Naive thymus-derived CD4-positive, alpha-beta T cell (primary cell): ENCODE measurements at regions not wholly inside any gene's neighbourhood (a gene's known extent, or its start where the extent isn't known, plus 50 kb on each side); places are given as distances from the start of the nearest gene placed in this dataset.

Experiments used
- ATAC-seq: fragments of 150-1000 bp; cut with Tn5 transposase; 2 replicates; pipeline ENCODE4 v1.10.0; 2021; ENCODE audit warnings: mild to moderate bottlenecking, moderate library complexity
- CTCF ChIA-PET: fragments of 350-600 bp; sonication (Branson Sonifier 250); formaldehyde crosslinking; loops from one replicate; lab custom pipeline; 2021; ENCODE audit warnings: antibody characterized with exemption; lab: Charles Lee
- POLR2A ChIA-PET: fragments of 350-600 bp; sonication (Branson Sonifier 250); formaldehyde crosslinking; loops from one replicate; lab custom pipeline; 2021; ENCODE audit warnings: antibody characterized with exemption, inconsistent platforms; lab: Charles Lee
- DNase-seq, 9 donors: peaks; one replicate each; pipeline versions ENCODE4 v3.0.0 to v3.0.0-alpha.2; 2020 to 2022; ENCODE audit warnings: mixed read lengths in 1 of 9
- H3K27ac ChIP-seq: one replicate; pipeline ENCODE4 v1.7.0; 2013; ENCODE audit warnings: mild to moderate bottlenecking, low read depth, low read length, moderate library complexity
- H3K27me3 ChIP-seq, 2 donors: one replicate each; pipeline ENCODE4 v1.7.0; 2013; ENCODE audit warnings: low read length in 2 of 2, mild to moderate bottlenecking in 2 of 2, moderate library complexity in 2 of 2; ENCODE audit not compliant: control insufficient read depth in 2 of 2, insufficient read depth in 2 of 2
- H3K36me3 ChIP-seq, 3 experiments: 1 replicate in 2 of 3; 2 replicates in 1 of 3; pipeline ENCODE4 v1.7.0; 2013; ENCODE audit warnings: low read length in 3 of 3, mild to moderate bottlenecking in 3 of 3, moderate library complexity in 1 of 3; ENCODE audit not compliant: insufficient read depth in 3 of 3, control insufficient read depth in 2 of 3
- H3K4me1 ChIP-seq, 2 donors: one replicate each; pipeline ENCODE4 v1.7.0; 2013; ENCODE audit warnings: low read length in 2 of 2, mild to moderate bottlenecking in 2 of 2, moderate library complexity in 1 of 2; ENCODE audit not compliant: control insufficient read depth in 2 of 2, insufficient read depth in 2 of 2
- H3K4me3 ChIP-seq: 2 replicates; pipeline ENCODE4 v1.7.0; 2013; ENCODE audit warnings: mild to moderate bottlenecking, low read length
- H3K9me3 ChIP-seq, 3 experiments: 1 replicate in 2 of 3; 2 replicates in 1 of 3; pipeline ENCODE4 v1.7.0; 2013; ENCODE audit warnings: low read length in 3 of 3; ENCODE audit not compliant: control insufficient read depth in 2 of 3
- H3K27ac Mint-ChIP-seq, 9 donors: one replicate each; pipeline ENCODE4 v1.8.0; 2020 to 2022; ENCODE audit warnings: mixed read lengths in 9 of 9, mild to moderate bottlenecking in 8 of 9, moderate library complexity in 5 of 9, inconsistent platforms in 2 of 9
- H3K27me3 Mint-ChIP-seq, 5 donors: one replicate each; pipeline ENCODE4 v1.8.0; 2021 to 2022; ENCODE audit warnings: mixed read lengths in 5 of 5, mild to moderate bottlenecking in 1 of 5
- H3K36me3 Mint-ChIP-seq, 5 donors: one replicate each; pipeline ENCODE4 v1.8.0; 2020 to 2022; ENCODE audit warnings: mixed read lengths in 5 of 5, mild to moderate bottlenecking in 3 of 5, inconsistent platforms in 1 of 5
- H3K4me1 Mint-ChIP-seq, 7 donors: one replicate each; pipeline ENCODE4 v1.8.0; 2020 to 2022; ENCODE audit warnings: mixed read lengths in 7 of 7, mild to moderate bottlenecking in 3 of 7, inconsistent platforms in 1 of 7
- H3K4me3 Mint-ChIP-seq, 10 donors: one replicate each; pipeline ENCODE4 v1.8.0; 2020 to 2022; ENCODE audit warnings: mild to moderate bottlenecking in 10 of 10, mixed read lengths in 10 of 10, moderate library complexity in 6 of 10, inconsistent platforms in 2 of 10
- H3K9me3 Mint-ChIP-seq, 11 donors: one replicate each; pipeline ENCODE4 v1.8.0; 2020 to 2022; ENCODE audit warnings: mixed read lengths in 11 of 11, mild to moderate bottlenecking in 4 of 11, inconsistent platforms in 1 of 11, moderate library complexity in 1 of 11
- intact Hi-C, 2 donors: fragments of 100-400 bp; cut with micrococcal nuclease; formaldehyde crosslinking; loops; one replicate each; pipeline ENCODE4 v1.15.1; 2023

- peaks cover 4 to 38% (median 20%) of the 10 kb centered on the region in 11 donors for H3K9me3 Mint-ChIP-seq
- H3K9me3 ChIP-seq = peaks cover 0 to 4% (median 0%) of the 10 kb centered on the region in 3 experiments
- H3K36me3 ChIP-seq = no peaks in the 10 kb centered on the region
- ATAC-seq (no peak), DNase-seq (no peak)
- no peak overlapping the region for H3K27ac Mint-ChIP-seq
- peaks cover 0 to 20% (median 9%) of the 10 kb centered on the region in 5 donors for H3K27me3 Mint-ChIP-seq
- H3K4me1 Mint-ChIP-seq = no peaks in the 10 kb centered on the region
- POLR2A ChIA-PET = no interaction called here
- intact Hi-C loops = no loop called here
- H3K36me3 Mint-ChIP-seq = peaks cover 0 to 4% (median 0%) of the 10 kb centered on the region in 5 donors
- no peak overlapping the region for H3K4me3 Mint-ChIP-seq
- CTCF ChIA-PET = no interaction called here
- no peak overlapping the region for H3K4me3 ChIP-seq
- H3K4me1 ChIP-seq = no peaks in the 10 kb centered on the region
- H3K27ac ChIP-seq = no peak overlapping the region
- no peaks in the 10 kb centered on the region for H3K27me3 ChIP-seq
Observed at GRCh38 chr5:123681061-123681460, 169.1 kb downstream of the CSNK1G3 start.

- H3K27me3 Mint-ChIP-seq = peaks cover 0 to 15% (median 0%) of the 10 kb centered on the region in 5 donors
- intact Hi-C loops = no loop called here
- ChIA-PET POLR2A (no interaction called here), CTCF (no interaction called here)
- no peak for DNase-seq
- H3K9me3 Mint-ChIP-seq = peaks cover 0 to 6% (median 0%) of the 10 kb centered on the region in 11 donors
- H3K4me3 Mint-ChIP-seq = no peak overlapping the region
- H3K36me3 Mint-ChIP-seq = no peaks in the 10 kb centered on the region
- Histone ChIP-seq H3K27ac (no peak overlapping the region), H3K36me3 (no peaks in the 10 kb centered on the region), H3K27me3 (no peaks in the 10 kb centered on the region), H3K4me1 (no peaks in the 10 kb centered on the region), H3K4me3 (no peak overlapping the region), H3K9me3 (no peaks in the 10 kb centered on the region)
- H3K27ac Mint-ChIP-seq = no peak overlapping the region
- H3K4me1 Mint-ChIP-seq = no peaks in the 10 kb centered on the region
- no peak for ATAC-seq
Observed at GRCh38 chr5:123673107-123673506, 161.1 kb downstream of the CSNK1G3 start.

DNA sequence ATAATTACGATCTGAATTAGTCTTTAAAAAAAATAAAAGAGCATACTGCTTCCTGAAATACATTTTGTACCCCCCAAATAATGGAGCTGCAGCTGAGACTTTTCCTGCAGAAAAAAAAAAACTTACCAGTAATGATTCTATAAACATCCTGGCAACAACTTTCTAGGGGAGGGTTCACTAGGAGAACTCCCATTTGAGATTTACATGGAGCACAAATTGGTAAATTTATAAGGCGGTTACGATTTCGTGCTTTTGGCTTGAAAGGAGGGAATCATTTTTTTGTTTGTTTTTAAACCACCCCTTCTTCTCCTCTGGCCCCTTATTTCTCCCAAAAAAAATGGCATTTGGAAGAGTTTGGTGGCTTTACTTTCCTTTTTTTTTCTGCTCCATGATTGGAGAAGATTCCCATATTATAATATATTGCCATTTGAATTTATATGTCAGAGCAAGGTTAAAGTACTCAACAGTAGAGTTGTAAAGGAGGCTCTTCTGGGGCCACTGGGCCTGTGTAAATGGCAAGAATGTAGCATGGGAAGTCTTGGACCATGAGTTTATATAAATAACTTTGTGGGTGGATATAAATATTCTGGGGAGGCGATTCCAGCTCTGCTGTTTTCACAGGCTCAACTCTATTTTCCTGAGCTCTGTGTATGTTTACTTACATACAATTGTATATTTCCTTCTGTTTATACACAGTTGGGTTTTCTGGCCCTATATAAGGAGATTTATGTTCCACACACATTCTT lies 159.9 kb downstream of the CSNK1G3 start:
- no peaks in the 10 kb centered on the region for H3K36me3 Mint-ChIP-seq
- ATAC-seq (no peak), DNase-seq (no peak)
- H3K27me3 Mint-ChIP-seq = peaks cover 0 to 21% (median 7%) of the 10 kb centered on the region in 5 donors
- no peaks in the 10 kb centered on the region for H3K4me1 ChIP-seq
- no peaks in the 10 kb centered on the region for H3K27me3 ChIP-seq
- H3K36me3 ChIP-seq = no peaks in the 10 kb centered on the region
- POLR2A ChIA-PET = no interaction called here
- CTCF ChIA-PET = interaction anchor here (0.6 to 0.7 kb wide), 3 partner anchors 889 to 1755 kb away, joined by 3 to 6 read pairs (median 6); no protein-coding TSS in a partner anchor
- H3K9me3 Mint-ChIP-seq = peaks cover 0 to 4% (median 0%) of the 10 kb centered on the region in 11 donors
- no peak overlapping the region for H3K4me3 ChIP-seq
- intact Hi-C loops = no loop called here
- no peak overlapping the region for H3K4me3 Mint-ChIP-seq
- no peak overlapping the region for H3K27ac Mint-ChIP-seq
- H3K27ac ChIP-seq = no peak overlapping the region
- H3K9me3 ChIP-seq = no peaks in the 10 kb centered on the region
- no peaks in the 10 kb centered on the region for H3K4me1 Mint-ChIP-seq

GRCh38 chr5:123671042-123671441 lies 159.1 kb downstream of the CSNK1G3 start:
- intact Hi-C loops = no loop called here
- peak in 6 of 9 donors; percentile 7 to 27 (median 12) for DNase-seq
- ChIA-PET POLR2A (no interaction called here), CTCF (interaction anchor here (0.6 to 0.7 kb wide), 4 partner anchors 19 to 1754 kb away, joined by 3 to 6 read pairs (median 4); no protein-coding TSS in a partner anchor)
- Mint-ChIP-seq H3K4me3 (no peak overlapping the region), H3K27ac (no peak overlapping the region), H3K36me3 (no peaks in the 10 kb centered on the region), H3K9me3 (peaks cover 0 to 2% (median 0%) of the 10 kb centered on the region in 11 donors), H3K4me1 (no peaks in the 10 kb centered on the region), H3K27me3 (peaks cover 0 to 16% (median 7%) of the 10 kb centered on the region in 5 donors)
- no peak overlapping the region for H3K27ac ChIP-seq
- H3K4me1 ChIP-seq = no peaks in the 10 kb centered on the region
- H3K36me3 ChIP-seq = no peaks in the 10 kb centered on the region
- no peak for ATAC-seq
- H3K9me3 ChIP-seq = no peaks in the 10 kb centered on the region
- H3K4me3 ChIP-seq = no peak overlapping the region
- no peaks in the 10 kb centered on the region for H3K27me3 ChIP-seq
